HEK293T (cell line): ENCODE measurements at regions not wholly inside any gene's neighbourhood (a gene's known extent, or its start where the extent isn't known, plus 50 kb on each side); places are given as distances from the start of the nearest gene placed in this dataset.

Source experiments
- ARNT ChIP-seq: fragments of 450-650 bp; IDR thresholded peaks from 2 replicates; pipeline ENCODE4 v1.6.1; 2017; ENCODE audit warnings: mild to moderate bottlenecking
- FOXK2 ChIP-seq: fragments of 450-650 bp; IDR thresholded peaks from 2 replicates; pipeline ENCODE4 v1.6.1; 2016; ENCODE audit warnings: mild to moderate bottlenecking
- FOXM1 ChIP-seq: fragments of 450-650 bp; IDR thresholded peaks from 2 replicates; pipeline ENCODE4 v1.6.1; 2017; ENCODE audit warnings: mild to moderate bottlenecking, borderline replicate concordance
- HDGF ChIP-seq: fragments of 450-650 bp; IDR thresholded peaks from 2 replicates; pipeline ENCODE4 v1.6.1; 2017; ENCODE audit warnings: antibody characterized with exemption, borderline replicate concordance
- SP1 ChIP-seq: fragments of 450-650 bp; IDR thresholded peaks from 2 replicates; pipeline ENCODE4 v1.6.1; 2017
- SUZ12 ChIP-seq: fragments of 450-650 bp; IDR thresholded peaks from 2 replicates; pipeline ENCODE4 v1.6.1; 2016; ENCODE audit warnings: mild to moderate bottlenecking
- TARDBP ChIP-seq: fragments of 450-650 bp; IDR thresholded peaks from 2 replicates; pipeline ENCODE4 v1.6.1; 2016

DNA sequence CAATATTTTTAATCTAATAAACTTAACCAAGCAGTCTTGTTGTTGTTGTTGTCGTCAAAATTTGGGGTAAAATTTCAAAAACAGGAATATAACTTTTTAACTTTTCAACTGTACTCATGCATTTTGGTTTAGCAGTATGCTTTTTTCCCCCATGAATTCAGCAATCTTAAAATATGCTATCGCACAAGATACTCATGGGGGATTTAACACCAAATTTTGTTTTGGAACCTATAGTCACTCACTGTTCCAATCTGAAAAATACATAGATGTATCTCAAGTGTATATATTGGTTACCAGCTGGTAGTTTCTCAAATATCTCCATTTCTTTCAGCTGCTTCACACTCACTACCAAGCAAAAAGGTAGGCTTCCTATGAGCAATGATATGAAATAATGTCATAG is 91.4 kb upstream of the PIK3CG start:
- no peak for TF ChIP-seq SP1
- no peak for TF ChIP-seq ARNT
- no peak for TF ChIP-seq HDGF
- no peak for TF ChIP-seq SUZ12
- TF ChIP-seq TARDBP: no peak
- TF ChIP-seq FOXM1: no peak
- TF ChIP-seq FOXK2: no peak
